GM12878 (cell line): ENCODE measurements at regions not wholly inside any gene's neighbourhood (a gene's known extent, or its start where the extent isn't known, plus 50 kb on each side); places are given as distances from the start of the nearest gene placed in this dataset.

ENCODE experiments used
- ATAC-seq: fragments of 200-7000 bp; cut with Tn5 transposase; 3 replicates; pipeline ENCODE4 v1.9.1; 2020; ENCODE audit warnings: mild to moderate bottlenecking, moderate library complexity
- BruUV-seq: library from RNA; stranded (reverse); fragments of 400-500 nt; replicated peaks from 2 replicates; lab custom pipeline; 2021; lab: Mats Ljungman, UMichigan
- CTCF ChIA-PET: fragments of 300-600 bp; sonication (Branson Sonifier 250); formaldehyde crosslinking; extraction: SDS; loops from one replicate; lab custom pipeline; 2021; ENCODE audit warnings: inconsistent platforms; lab: Yijun Ruan, JAX
- POLR2A ChIA-PET: fragments of 350-600 bp; formaldehyde crosslinking; extraction: SDS; loops from one replicate; lab custom pipeline; 2021; ENCODE audit warnings: inconsistent platforms; lab: Charles Lee
- RAD21 ChIA-PET: fragments of 300-600 bp; sonication (Branson Sonifier 250); formaldehyde crosslinking; loops from one replicate; lab custom pipeline; 2023; ENCODE audit warnings: antibody characterized with exemption; ENCODE audit not compliant: unreplicated experiment; lab: Charles Lee
- SMC1A ChIA-PET: fragments of 300-600 bp; sonication (Branson Sonifier 250); formaldehyde crosslinking; loops from one replicate; lab custom pipeline; 2023; ENCODE audit not compliant: unreplicated experiment, uncharacterized antibody; lab: Charles Lee
- DNase-seq: peaks from one replicate; pipeline ENCODE4 v3.0.0-alpha.2; 2011; ENCODE audit warnings: low read depth, low spot score
- FAIRE-seq: peaks from 3 replicates; lab custom pipeline; 2011; peaks lifted over from hg19 to GRCh38; lab: Jason Lieb, UNC
- H2AFZ ChIP-seq: 2 replicates; pipeline ENCODE4 v1.6.0; 2011; ENCODE audit warnings: low read depth, low read length, control low read depth; ENCODE audit not compliant: control insufficient read depth
- H3K27ac ChIP-seq: 2 replicates; pipeline ENCODE4 v1.5.1; 2011; ENCODE audit warnings: control low read depth; ENCODE audit not compliant: control insufficient read depth, insufficient read depth
- H3K27me3 ChIP-seq, 2 experiments: replicated peaks in 1 of 2; 2 replicates each; pipeline versions ENCODE4 v1.6.0 to v1.6.1; 2011; ENCODE audit warnings: low read length in 1 of 2; ENCODE audit not compliant: control insufficient read depth in 2 of 2, insufficient read depth in 2 of 2
- H3K36me3 ChIP-seq, 2 experiments: 2 replicates each; pipeline ENCODE4 v1.5.1; 2011; ENCODE audit warnings: low read length in 1 of 2; ENCODE audit not compliant: control insufficient read depth in 2 of 2, insufficient read depth in 2 of 2
- H3K4me1 ChIP-seq: 2 replicates; pipeline ENCODE4 v1.6.1; 2011; ENCODE audit warnings: mild to moderate bottlenecking, low read length, moderate library complexity, mixed read lengths; ENCODE audit not compliant: control insufficient read depth, insufficient read depth
- H3K4me2 ChIP-seq: 2 replicates; pipeline ENCODE4 v1.6.0; 2011; ENCODE audit warnings: control low read depth; ENCODE audit not compliant: control insufficient read depth, insufficient read depth
- H3K4me3 ChIP-seq: fragments of 200-600 bp; sonication (generic); 2 replicates; pipeline ENCODE4 v1.5.1; 2016
- H3K79me2 ChIP-seq: 2 replicates; pipeline ENCODE4 v1.6.0; 2011; ENCODE audit warnings: low read length; ENCODE audit not compliant: control insufficient read depth, insufficient read depth
- H3K9ac ChIP-seq: 2 replicates; pipeline ENCODE4 v1.8.0; 2011; ENCODE audit warnings: low read length, control low read depth, mixed read lengths; ENCODE audit not compliant: control insufficient read depth, insufficient read depth
- H3K9me3 ChIP-seq: replicated peaks from 3 replicates; pipeline ENCODE4 v1.5.1; 2011; ENCODE audit warnings: mild to moderate bottlenecking, low read length; ENCODE audit not compliant: control insufficient read depth, insufficient read depth
- H4K20me1 ChIP-seq: 2 replicates; pipeline ENCODE4 v1.6.0; 2011; ENCODE audit not compliant: control insufficient read depth, insufficient read depth
- EGR1 ChIP-seq, 2 experiments: IDR thresholded peaks; 1 replicate in 1 of 2; 2 replicates in 1 of 2; pipeline ENCODE4 v1.6.1; 2011 to 2012; ENCODE audit warnings: low read depth in 2 of 2, low read length in 2 of 2, borderline replicate concordance in 1 of 2, mild to moderate bottlenecking in 1 of 2, moderate library complexity in 1 of 2
- HSF1 ChIP-seq: fragments of 150-350 bp; IDR thresholded peaks from 2 replicates; pipeline ENCODE4 v1.6.1; 2014; ENCODE audit warnings: mild to moderate bottlenecking, low read depth, low read length
- IKZF1 ChIP-seq: fragments of 450-650 bp; conservative IDR thresholded peaks from 2 replicates; pipeline ENCODE4 v1.6.1; 2017; ENCODE audit warnings: antibody characterized with exemption, mild to moderate bottlenecking
- NR2C1 ChIP-seq: fragments of 450-650 bp; IDR thresholded peaks from 2 replicates; pipeline ENCODE4 v1.6.1; 2017; ENCODE audit warnings: antibody characterized with exemption, mild to moderate bottlenecking, moderate library complexity
- PBX3 ChIP-seq: IDR thresholded peaks from 2 replicates; pipeline ENCODE4 v1.6.1; 2011; ENCODE audit warnings: mild to moderate bottlenecking, low read depth, low read length, moderate library complexity; ENCODE audit not compliant: insufficient replicate concordance
- SMARCA5 ChIP-seq: fragments of 450-650 bp; IDR thresholded peaks from 2 replicates; pipeline ENCODE4 v1.6.1; 2017; ENCODE audit warnings: mild to moderate bottlenecking
- SP1 ChIP-seq: IDR thresholded peaks from one replicate; pipeline ENCODE4 v1.6.1; 2011; ENCODE audit warnings: low read depth, low read length
- WGBS: methylation state at CpG from one replicate; pipeline ENCODE4 v1.1.6; 2016; ENCODE audit warnings: low lambda C conversion rate; ENCODE audit not compliant: insufficient replicate concordance, insufficient coverage; ENCODE audit errors: missing lambda C conversion rate; 5-methylcytosine and 5-hydroxymethylcytosine counted together
- in situ Hi-C: fragments of 300-500 bp; cut with MboI; formaldehyde crosslinking; loops from 9 replicates; pipeline ENCODE4 v1.14.3; 2018; ENCODE audit warnings: mixed read lengths
- intact Hi-C: fragments of 100-400 bp; cut with micrococcal nuclease; formaldehyde crosslinking; loops from one replicate; pipeline ENCODE4 v1.14.2; 2022; ENCODE audit not compliant: unreplicated experiment

- Histone ChIP-seq H3K9me3 (no peaks in the 10 kb centered on the region), H3K4me3 (no peak overlapping the region), H3K4me1 (no peaks in the 10 kb centered on the region), H3K4me2 (no peak overlapping the region), H3K36me3 (no peaks in the 10 kb centered on the region), H3K9ac (no peak overlapping the region)
- CTCF ChIA-PET, result no interaction called here
- intact Hi-C loops, result no loop called here
- no peak for FAIRE-seq
- in situ Hi-C loops, result no loop called here
- POLR2A ChIA-PET, result no interaction called here
- TF ChIP-seq IKZF1 (no peak), SMARCA5 (no peak), SP1 (no peak), EGR1 (IDR thresholded peaks at IDR 0.05; ENCODE audit: borderline replicate concordance in 1 of 2, low read depth in 2 of 2, low read length in 2 of 2) (no peak), NR2C1 (no peak), HSF1 (no peak), PBX3 (no peak)
- TF ChIP-seq, all 136 proteins: peak for 0
- H3K79me2 ChIP-seq, result no peaks in the 10 kb centered on the region
- RAD21 ChIA-PET, result no interaction called here
- H3K27me3 ChIP-seq, result no peaks in the 10 kb centered on the region
- H4K20me1 ChIP-seq, result no peaks in the 10 kb centered on the region
- BruUV-seq, result no TSS peak
- no peak overlapping the region for H3K27ac ChIP-seq
- no peak overlapping the region for H2AFZ ChIP-seq
- DNase-seq, result no peak
- SMC1A ChIA-PET, result no interaction called here
- 16% methylated on average over 12 of the region's 12 CpGs for WGBS
- ATAC-seq, result no peak
Measured at GRCh38 chr19:29308977-29309590, 96.1 kb upstream of the UQCRFS1 start.
